Endodermal cell (in vitro differentiated cells): ENCODE measurements at regions not wholly inside any gene's neighbourhood (a gene's known extent, or its start where the extent isn't known, plus 50 kb on each side); places are given as distances from the start of the nearest gene placed in this dataset.

Experiments
- DNase-seq: peaks from one replicate; pipeline ENCODE4 v3.0.0-alpha.2; 2017
- H3K27ac ChIP-seq: 2 replicates; pipeline ENCODE4 v1.5.1; 2013; ENCODE audit warnings: mild to moderate bottlenecking, low read depth, low read length, moderate library complexity
- H3K27me3 ChIP-seq: 2 replicates; pipeline ENCODE4 v1.6.1; 2013; ENCODE audit warnings: mild to moderate bottlenecking, low read length, moderate library complexity; ENCODE audit not compliant: insufficient read depth, control insufficient read depth, poor library complexity, severe bottlenecking
- H3K36me3 ChIP-seq: 2 replicates; pipeline ENCODE4 v1.7.0; 2013; ENCODE audit warnings: mild to moderate bottlenecking, low read length, moderate library complexity; ENCODE audit not compliant: control insufficient read depth, insufficient read depth
- H3K4me1 ChIP-seq: one replicate; pipeline ENCODE4 v1.7.0; 2013; ENCODE audit warnings: low read length; ENCODE audit not compliant: control insufficient read depth, insufficient read depth
- H3K4me3 ChIP-seq: 2 replicates; pipeline ENCODE4 v1.5.1; 2013; ENCODE audit warnings: mild to moderate bottlenecking, low read length, moderate library complexity
- H3K9ac ChIP-seq: 2 replicates; pipeline ENCODE4 v1.6.1; 2013; ENCODE audit warnings: mild to moderate bottlenecking, low read length, moderate library complexity; ENCODE audit not compliant: poor library complexity, severe bottlenecking; ENCODE audit errors: extremely low read depth
- H3K9me3 ChIP-seq: 2 replicates; pipeline ENCODE4 v1.6.1; 2013; ENCODE audit warnings: mild to moderate bottlenecking, low read length, moderate library complexity; ENCODE audit not compliant: control insufficient read depth
- H3K27ac Mint-ChIP-seq: 2 replicates; pipeline ENCODE4 v1.8.0; 2020; ENCODE audit warnings: mixed read lengths
- H3K27me3 Mint-ChIP-seq: 2 replicates; pipeline ENCODE4 v1.8.0; 2021; ENCODE audit warnings: mild to moderate bottlenecking, mixed read lengths; ENCODE audit not compliant: insufficient read depth
- H3K36me3 Mint-ChIP-seq: 2 replicates; pipeline ENCODE4 v1.8.0; 2020; ENCODE audit warnings: low read depth, mixed read lengths
- H3K4me1 Mint-ChIP-seq: 2 replicates; pipeline ENCODE4 v1.8.0; 2020; ENCODE audit warnings: mixed read lengths
- H3K4me3 Mint-ChIP-seq: 2 replicates; pipeline ENCODE4 v1.8.0; 2020; ENCODE audit warnings: mild to moderate bottlenecking, moderate library complexity, mixed read lengths
- H3K9me3 Mint-ChIP-seq: 2 replicates; pipeline ENCODE4 v1.8.0; 2020; ENCODE audit warnings: mild to moderate bottlenecking, mixed read lengths
- CTCF ChIP-seq: fragments of 200-600 bp; sonication (generic); conservative IDR thresholded peaks from 2 replicates; pipeline ENCODE4 v1.5.0; 2021; ENCODE audit warnings: antibody characterized with exemption, mild to moderate bottlenecking
- WGBS, 2 experiments: methylation state at CpG; one replicate each; pipeline versions ENCODE4 v1.1.5 to v1.1.7; 2013; ENCODE audit warnings: missing lambda C conversion rate in 2 of 2, mixed read lengths in 1 of 2; ENCODE audit not compliant: insufficient coverage in 1 of 2, insufficient read length in 1 of 2; 5-methylcytosine and 5-hydroxymethylcytosine counted together

- 20 to 24% methylated on average over 9 to 23 of the region's 23 CpGs for WGBS, 2 experiments
- H3K27ac ChIP-seq, result no peak overlapping the region
- peak overlapping the region; percentile 71 for H3K4me3 ChIP-seq
- Mint-ChIP-seq H3K4me3 (peak overlapping the region; percentile 54), H3K9me3 (peaks cover 14% of the 10 kb centered on the region), H3K27me3 (peaks cover 10% of the 10 kb centered on the region), H3K36me3 (no peaks in the 10 kb centered on the region), H3K27ac (no peak overlapping the region), H3K4me1 (peaks cover 2% of the 10 kb centered on the region)
- no peaks in the 10 kb centered on the region for H3K36me3 ChIP-seq
- H3K27me3 ChIP-seq, result no peaks in the 10 kb centered on the region
- no peak overlapping the region for H3K9ac ChIP-seq
- TF ChIP-seq CTCF, result peak; percentile 81
- H3K9me3 ChIP-seq, result peaks cover 8% of the 10 kb centered on the region
- peak; percentile 89 for DNase-seq
- no peaks in the 10 kb centered on the region for H3K4me1 ChIP-seq
These were observed 70.5 kb upstream of the ATP10A start for GRCh38 chr15:25933456-25934158.

GRCh38 chr15:25932696-25933095 lies 69.6 kb upstream of the ATP10A start:
- no peak overlapping the region for H3K4me3 Mint-ChIP-seq
- no peak overlapping the region for H3K27ac Mint-ChIP-seq

GRCh38 chr15:25931851-25932250 lies 68.7 kb upstream of the ATP10A start:
- WGBS, 2 experiments, result 92% methylated on average over 1 of the region's 1 CpG; no CpG with 5 or more reads in 1 of the 2 experiments
- no peak overlapping the region for H3K27ac ChIP-seq
- H3K4me1 ChIP-seq, result no peaks in the 10 kb centered on the region
- H3K9me3 Mint-ChIP-seq, result peaks cover 14% of the 10 kb centered on the region
- H3K36me3 ChIP-seq, result no peaks in the 10 kb centered on the region
- peaks cover 8% of the 10 kb centered on the region for H3K9me3 ChIP-seq
- peaks cover 2% of the 10 kb centered on the region for H3K4me1 Mint-ChIP-seq
- H3K36me3 Mint-ChIP-seq, result no peaks in the 10 kb centered on the region
- H3K4me3 Mint-ChIP-seq, result no peak overlapping the region
- H3K4me3 ChIP-seq, result no peak overlapping the region
- no peak overlapping the region for H3K9ac ChIP-seq
- peaks cover 10% of the 10 kb centered on the region for H3K27me3 Mint-ChIP-seq
- TF ChIP-seq CTCF, result no peak
- no peak for DNase-seq
- H3K27ac Mint-ChIP-seq, result no peak overlapping the region
- no peaks in the 10 kb centered on the region for H3K27me3 ChIP-seq

More at GRCh38 chr15:25932696-25933095, 69.6 kb upstream of the ATP10A start:
- Mint-ChIP-seq H3K4me1 (peaks cover 2% of the 10 kb centered on the region), H3K27me3 (peaks cover 10% of the 10 kb centered on the region), H3K36me3 (no peaks in the 10 kb centered on the region), H3K9me3 (peaks cover 14% of the 10 kb centered on the region)
- no peak for TF ChIP-seq CTCF
- Histone ChIP-seq H3K4me1 (no peaks in the 10 kb centered on the region), H3K4me3 (no peak overlapping the region), H3K36me3 (no peaks in the 10 kb centered on the region), H3K9me3 (peaks cover 8% of the 10 kb centered on the region), H3K27ac (no peak overlapping the region), H3K27me3 (no peaks in the 10 kb centered on the region), H3K9ac (no peak overlapping the region)
- DNase-seq, result no peak
- 91 to 94% methylated on average over 5 to 8 of the region's 8 CpGs for WGBS, 2 experiments
